Right cardiac atrium (tissue), 5 donors: ENCODE measurements at regions not wholly inside any gene's neighbourhood (a gene's known extent, or its start where the extent isn't known, plus 50 kb on each side); places are given as distances from the start of the nearest gene placed in this dataset.

ENCODE experiments used
- ATAC-seq, 2 donors: fragments of 200-7000 bp; cut with Tn5 transposase; one replicate each; pipeline versions ENCODE4 v1.8.0 to v1.9.1; 2020; ENCODE audit warnings: moderate library complexity in 2 of 2, mild to moderate bottlenecking in 1 of 2
- DNase-seq, 3 donors: peaks; one replicate each; pipeline ENCODE4 v3.0.0-alpha.2; 2020
- H3K27ac ChIP-seq: one replicate; pipeline ENCODE4 v1.5.1; 2013; ENCODE audit warnings: mild to moderate bottlenecking, low read length, control low read depth, moderate library complexity
- H3K27me3 ChIP-seq: one replicate; pipeline ENCODE4 v1.6.1; 2013; ENCODE audit not compliant: control insufficient read depth, insufficient read depth
- H3K4me1 ChIP-seq: one replicate; pipeline ENCODE4 v1.6.1; 2013; ENCODE audit warnings: low read length; ENCODE audit not compliant: control insufficient read depth, insufficient read depth
- H3K4me3 ChIP-seq: one replicate; pipeline ENCODE4 v1.5.1; 2013; ENCODE audit warnings: low read length, control low read depth
- H3K9me3 ChIP-seq: one replicate; pipeline ENCODE4 v1.6.1; 2013; ENCODE audit warnings: low read length; ENCODE audit not compliant: control insufficient read depth
- WGBS: extraction: QIAGEN DNeasy Blood & Tissue Kit; methylation state at CpG from one replicate; pipeline ENCODE4 v1.1.7; 2013; 5-methylcytosine and 5-hydroxymethylcytosine counted together
- intact Hi-C, 4 donors: fragments of 100-400 bp; cut with DNase I; formaldehyde crosslinking; loops; one replicate each; pipeline versions ENCODE4 v1.11.0 to v1.14.0; 2022 to 2023
- donor health status: healthy with polysubstance abuse.
- donor health status: DM: no; HTN: yes; CAD: no.
- donor health status: DM: no; HTN: no; CAD: no.
- donor health status: DM: no; HTN: yes; CAD: no; lungs with severe emphysema.
- donor health status: DM: yes; HTN: yes; CAD: no.

DNA sequence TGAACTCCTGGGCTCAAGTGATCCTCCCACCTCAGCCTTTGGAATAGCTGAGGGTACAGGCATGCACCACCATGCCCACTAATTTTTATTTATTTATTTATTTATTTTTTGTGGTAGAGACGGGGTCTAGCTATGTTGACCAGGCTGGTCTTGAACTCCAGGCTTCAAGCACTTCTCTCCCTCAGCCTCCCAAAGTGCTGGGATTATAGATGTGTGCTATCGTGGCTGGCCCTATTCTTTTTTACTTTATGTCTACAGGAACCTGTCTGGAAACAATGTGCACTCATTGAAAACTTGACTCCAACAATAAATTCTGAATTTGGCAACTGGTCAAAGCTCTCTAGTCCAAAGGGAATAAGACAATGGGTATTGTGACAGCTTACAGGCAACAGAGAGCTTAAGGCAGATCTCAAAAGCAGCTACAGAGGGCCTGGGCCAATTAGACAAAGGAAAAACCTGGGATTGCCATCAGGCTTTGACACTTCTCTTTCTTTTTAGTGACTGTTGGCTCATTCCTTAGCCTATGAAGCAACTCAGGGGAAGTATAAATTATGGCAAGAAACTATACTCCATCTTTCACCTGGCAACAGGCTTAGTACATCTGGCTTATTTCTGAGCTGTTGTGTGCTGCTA, 55.1 kb upstream of the RAPGEF4 start:
- no peak for DNase-seq
- intact Hi-C loops = no loop called here

DNA sequence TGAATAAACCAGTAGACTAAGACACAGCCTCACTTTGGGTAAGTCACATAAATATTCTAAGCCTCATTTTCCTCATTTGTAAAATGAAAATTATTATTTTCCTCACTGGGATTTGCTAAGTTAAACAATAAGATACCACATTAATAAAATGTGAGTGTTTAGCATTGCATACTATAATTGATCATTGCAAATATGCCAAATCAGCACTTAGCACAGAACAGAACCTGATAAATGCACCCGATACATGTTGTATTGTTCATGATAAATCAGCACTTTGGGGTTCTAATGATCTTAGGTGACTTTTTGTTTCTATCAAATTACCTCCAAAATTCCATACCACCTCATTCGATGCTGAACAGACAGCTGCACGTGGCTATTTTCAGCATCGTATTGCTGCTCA, 50.2 kb upstream of the RAPGEF4 start:
- DNase-seq (no peak), ATAC-seq (no peak)
- no peaks in the 10 kb centered on the region for H3K9me3 ChIP-seq
- WGBS = 94% methylated on average over 4 of the region's 4 CpGs
- H3K4me3 ChIP-seq = no peak overlapping the region
- H3K4me1 ChIP-seq = no peaks in the 10 kb centered on the region
- intact Hi-C loops = no loop called here
- H3K27me3 ChIP-seq = no peaks in the 10 kb centered on the region
- no peak overlapping the region for H3K27ac ChIP-seq

More for the DNA sequence above, 55.1 kb upstream of the RAPGEF4 start:
- Histone ChIP-seq H3K4me1 (no peaks in the 10 kb centered on the region), H3K27ac (no peak overlapping the region), H3K27me3 (no peaks in the 10 kb centered on the region), H3K4me3 (no peak overlapping the region), H3K9me3 (no peaks in the 10 kb centered on the region)
- ATAC-seq = no peak
- 65% methylated on average over 2 of the region's 2 CpGs for WGBS
